ENCODE measurements at regions not wholly inside any gene's neighbourhood (a gene's known extent, or its start where the extent isn't known, plus 50 kb on each side); places are given as distances from the start of the nearest gene placed in this dataset.

- TF ChIP-seq CTCF (IDR thresholded peaks at IDR 0.05; ENCODE audit: poor library complexity) (no peak), EZH2phosphoT487 (IDR thresholded peaks at IDR 0.05; ENCODE audit: low read depth, severe bottlenecking, unreplicated experiment) (no peak), EZH2 (IDR thresholded peaks at IDR 0.05; ENCODE audit: borderline replicate concordance) (no peak)
These were observed 64.7 kb upstream of the HIVEP3 start for GRCh38 chr1:41983451-41983850.

Data from hepatocyte (in vitro differentiated cells).